Kidney epithelial cell (primary cell): ENCODE measurements at regions not wholly inside any gene's neighbourhood (a gene's known extent, or its start where the extent isn't known, plus 50 kb on each side); places are given as distances from the start of the nearest gene placed in this dataset.

ENCODE experiments used
- DNase-seq: peaks from one replicate; pipeline ENCODE4 v3.0.0-alpha.2; 2010; ENCODE audit warnings: low read depth
- H3K27me3 ChIP-seq: 2 replicates; pipeline ENCODE4 v1.6.0; 2011; ENCODE audit warnings: low read length; ENCODE audit not compliant: control insufficient read depth, insufficient read depth
- H3K36me3 ChIP-seq: 2 replicates; pipeline ENCODE4 v1.5.1; 2011; ENCODE audit warnings: low read length; ENCODE audit not compliant: control insufficient read depth, insufficient read depth
- H3K4me3 ChIP-seq: 2 replicates; pipeline ENCODE4 v1.5.1; 2011; ENCODE audit warnings: low read depth, mild to moderate bottlenecking, control low read depth, low read length
- TF ChIP-seq, protein P1 (sequence below): IDR thresholded peaks from 2 replicates; pipeline ENCODE4 v1.5.1; 2011; ENCODE audit warnings: mild to moderate bottlenecking, moderate library complexity, low read length, control low read depth, inconsistent platforms; ENCODE audit not compliant: insufficient read depth, poor library complexity, severe bottlenecking

GRCh38 chr2:215699700-215700538 lies 264.1 kb upstream of the FN1 start:
- TF ChIP-seq, protein P1, sequence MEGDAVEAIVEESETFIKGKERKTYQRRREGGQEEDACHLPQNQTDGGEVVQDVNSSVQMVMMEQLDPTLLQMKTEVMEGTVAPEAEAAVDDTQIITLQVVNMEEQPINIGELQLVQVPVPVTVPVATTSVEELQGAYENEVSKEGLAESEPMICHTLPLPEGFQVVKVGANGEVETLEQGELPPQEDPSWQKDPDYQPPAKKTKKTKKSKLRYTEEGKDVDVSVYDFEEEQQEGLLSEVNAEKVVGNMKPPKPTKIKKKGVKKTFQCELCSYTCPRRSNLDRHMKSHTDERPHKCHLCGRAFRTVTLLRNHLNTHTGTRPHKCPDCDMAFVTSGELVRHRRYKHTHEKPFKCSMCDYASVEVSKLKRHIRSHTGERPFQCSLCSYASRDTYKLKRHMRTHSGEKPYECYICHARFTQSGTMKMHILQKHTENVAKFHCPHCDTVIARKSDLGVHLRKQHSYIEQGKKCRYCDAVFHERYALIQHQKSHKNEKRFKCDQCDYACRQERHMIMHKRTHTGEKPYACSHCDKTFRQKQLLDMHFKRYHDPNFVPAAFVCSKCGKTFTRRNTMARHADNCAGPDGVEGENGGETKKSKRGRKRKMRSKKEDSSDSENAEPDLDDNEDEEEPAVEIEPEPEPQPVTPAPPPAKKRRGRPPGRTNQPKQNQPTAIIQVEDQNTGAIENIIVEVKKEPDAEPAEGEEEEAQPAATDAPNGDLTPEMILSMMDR = no peak
- DNase-seq = no peak
- no peaks in the 10 kb centered on the region for H3K36me3 ChIP-seq
- no peaks in the 10 kb centered on the region for H3K27me3 ChIP-seq
- no peak overlapping the region for H3K4me3 ChIP-seq

DNA sequence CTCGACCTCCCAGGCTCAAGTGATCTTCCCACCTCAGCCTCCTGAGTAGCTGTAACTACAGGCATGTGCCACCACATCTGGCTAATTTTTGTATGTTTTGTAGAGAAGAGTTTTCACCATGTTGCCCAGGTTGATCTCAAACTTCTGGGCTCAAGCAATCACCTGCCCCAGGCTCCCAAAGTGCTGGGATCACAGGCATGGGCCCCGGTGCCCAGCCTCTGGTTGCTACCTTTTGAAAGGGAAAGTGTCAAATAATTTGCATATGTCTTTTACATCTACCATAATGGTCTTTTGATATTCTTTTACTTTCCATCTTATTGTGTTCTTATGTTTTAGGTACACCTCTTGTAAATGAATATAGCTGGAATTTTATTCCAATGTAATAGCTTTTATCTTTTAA lies 263.1 kb upstream of the FN1 start:
- DNase-seq = no peak
- Histone ChIP-seq H3K27me3 (no peaks in the 10 kb centered on the region), H3K36me3 (no peaks in the 10 kb centered on the region), H3K4me3 (no peak overlapping the region)
- TF ChIP-seq, protein P1 = no peak

DNA sequence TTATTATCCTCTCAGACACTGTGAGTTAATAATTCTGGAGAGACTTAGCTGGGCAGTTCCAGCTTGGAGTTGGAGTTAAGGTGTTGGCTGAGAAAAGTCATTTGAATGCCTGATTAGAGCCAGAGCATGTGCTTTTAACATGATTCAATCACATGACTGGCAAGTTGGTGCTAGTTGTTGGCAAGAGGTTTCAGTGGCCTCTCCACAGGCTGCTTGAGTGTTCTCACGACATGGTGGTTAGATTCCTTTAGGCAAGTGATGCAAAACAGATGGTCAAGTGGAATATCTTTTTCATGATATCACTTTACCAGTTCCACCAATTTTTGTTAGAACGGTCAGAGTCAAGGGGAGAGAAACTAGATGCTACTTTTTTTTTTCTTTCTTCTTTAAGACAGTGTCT lies 262.7 kb upstream of the FN1 start:
- Histone ChIP-seq H3K36me3 (no peaks in the 10 kb centered on the region), H3K27me3 (no peaks in the 10 kb centered on the region), H3K4me3 (no peak overlapping the region)
- peak; percentile 98 for DNase-seq
- TF ChIP-seq, protein P1 = no peak

DNA sequence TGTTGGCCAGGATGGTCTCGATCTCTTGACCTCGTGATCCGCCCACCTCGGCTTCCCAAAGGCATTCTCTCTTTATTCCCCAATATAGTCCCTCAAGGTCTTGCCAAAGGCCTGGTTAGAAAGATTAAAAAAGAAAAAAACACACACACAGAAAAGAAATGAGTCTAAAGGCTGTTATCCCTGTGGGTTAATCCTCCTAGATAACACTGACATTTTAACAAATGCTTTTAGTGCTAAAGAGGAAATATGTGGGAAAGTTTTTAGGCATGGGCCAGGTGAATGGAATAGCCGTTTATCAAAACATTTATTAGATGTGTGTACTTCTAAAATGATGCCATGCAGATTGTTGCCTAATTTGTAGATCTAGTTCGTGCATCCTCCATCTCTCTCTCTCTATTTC lies 261.6 kb upstream of the FN1 start:
- DNase-seq = no peak
- Histone ChIP-seq H3K27me3 (no peaks in the 10 kb centered on the region), H3K36me3 (no peaks in the 10 kb centered on the region), H3K4me3 (no peak overlapping the region)
- TF ChIP-seq, protein P1 = no peak

DNA sequence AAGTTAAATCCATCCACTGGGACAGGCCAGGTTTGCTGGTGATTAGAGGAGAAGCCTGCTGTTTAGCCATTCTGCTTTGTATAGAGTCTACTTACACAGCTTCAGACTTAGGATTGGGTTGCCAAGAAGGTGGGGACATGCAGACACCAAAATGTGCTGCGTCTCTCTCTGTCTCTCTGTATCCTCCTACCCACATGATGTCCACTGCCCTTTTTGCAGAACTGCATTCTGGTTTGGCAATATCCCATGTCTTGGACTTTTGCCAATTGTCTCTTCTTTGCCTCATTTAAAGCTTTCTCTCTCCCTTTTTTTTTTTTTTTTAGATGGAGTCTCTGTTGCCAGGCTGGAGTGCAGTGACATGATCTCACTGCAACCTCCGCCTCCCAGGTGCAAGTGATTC lies 261.1 kb upstream of the FN1 start:
- DNase-seq = no peak
- no peaks in the 10 kb centered on the region for H3K36me3 ChIP-seq
- TF ChIP-seq, protein P1 = no peak
- H3K4me3 ChIP-seq = no peak overlapping the region
- H3K27me3 ChIP-seq = no peaks in the 10 kb centered on the region

DNA sequence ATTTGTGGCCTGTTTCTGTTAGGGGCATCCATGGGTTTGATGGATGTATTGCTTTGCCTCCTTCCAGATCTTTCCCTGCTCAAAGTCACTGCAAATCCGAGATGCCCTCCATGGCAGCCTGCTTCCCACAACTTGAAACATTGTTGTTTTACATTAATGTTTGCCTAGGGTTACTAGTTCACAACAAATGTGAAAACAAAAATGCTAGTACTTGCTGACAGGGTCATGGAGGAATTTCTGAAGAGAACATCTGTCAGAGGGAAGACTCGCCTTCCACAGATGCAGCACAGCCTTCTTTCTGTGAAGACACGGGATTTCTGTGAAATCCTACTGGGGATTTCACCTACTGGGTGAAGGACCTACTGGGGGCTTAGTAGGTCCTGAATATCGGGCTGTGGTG lies 260.0 kb upstream of the FN1 start:
- TF ChIP-seq, protein P1 = no peak
- Histone ChIP-seq H3K36me3 (no peaks in the 10 kb centered on the region), H3K4me3 (no peak overlapping the region), H3K27me3 (no peaks in the 10 kb centered on the region)
- DNase-seq = no peak
